ENCODE measurements at regions not wholly inside any gene's neighbourhood (a gene's known extent, or its start where the extent isn't known, plus 50 kb on each side); places are given as distances from the start of the nearest gene placed in this dataset.

GRCh38 chr12:92566448-92567019, 136.3 kb upstream of the PLEKHG7 start (continued):
- no peak for TF ChIP-seq USF2 (IDR thresholded peaks at IDR 0.05; ENCODE audit: borderline replicate concordance, low read depth, low read length)

GRCh38 chr12:92563819-92564218, 139.0 kb upstream of the PLEKHG7 start:
- Histone ChIP-seq H3K4me2 (no peak overlapping the region), H3K36me3 (replicated peaks in 1 of 2; ENCODE audit: control insufficient read depth in 1 of 2, insufficient read depth in 2 of 2, low read length in 1 of 2) (no peaks in the 10 kb centered on the region), H2AFZ (ENCODE audit: low read depth) (no peak overlapping the region), H3K4me3 (ENCODE audit: low read depth in 2 of 2, low read length in 1 of 2) (no peak overlapping the region), H3K27me3 (ENCODE audit: insufficient read depth) (no peaks in the 10 kb centered on the region), H3K9me3 (no peaks in the 10 kb centered on the region), H3K27ac (ENCODE audit: low read depth in 2 of 2, low read length in 1 of 2) (no peak overlapping the region), H3F3A (replicated peaks; ENCODE audit: insufficient read depth) (no peaks in the 10 kb centered on the region), H3K9me2 (no peaks in the 10 kb centered on the region), H3K4me1 (ENCODE audit: control insufficient read depth in 1 of 2, insufficient read depth in 2 of 2, low read depth in 1 of 2, low read length in 1 of 2) (peaks cover 0 to 2% of the 10 kb centered on the region in 2 experiments; a peak in 2 of 4 replicates), H3K9ac (no peak overlapping the region), H3K79me2 (ENCODE audit: insufficient read depth) (no peaks in the 10 kb centered on the region), H4K20me1 (ENCODE audit: insufficient read depth) (no peaks in the 10 kb centered on the region)
- WGBS (ENCODE audit: low lambda C conversion rate): 11% methylated on average over 1 of the region's 1 CpG
- ChIA-PET POLR2A (interaction anchor here (0.6 kb wide), 1 partner anchor 418 kb away, joined by 3 read pairs; the partner anchor contains the start of gene BTG1), CTCF (interaction anchor here (1.0 to 10.3 kb wide), 4 partner anchors 10 to 1183 kb away, joined by 3 to 92 read pairs (median 4); no protein-coding TSS in a partner anchor)
- TF ChIP-seq SMC3 (IDR thresholded peaks at IDR 0.05; ENCODE audit: low read depth, low read length) (no peak), RXRA (IDR thresholded peaks at IDR 0.05; ENCODE audit: borderline replicate concordance, low read depth) (no peak), POLR2AphosphoS5 (IDR thresholded peaks at IDR 0.05; ENCODE audit: low read depth, low read length) (no peak), EP300 (IDR thresholded peaks at IDR 0.05; ENCODE audit: borderline replicate concordance in 1 of 2, low read depth in 1 of 2, low read length in 1 of 2) (no peak), CTCF (IDR thresholded peaks at IDR 0.05) (no peak), RFX5 (IDR thresholded peaks at IDR 0.05; ENCODE audit: low read length) (no peak), JUND (IDR thresholded peaks at IDR 0.05) (no peak), MEF2A (IDR thresholded peaks at IDR 0.05; ENCODE audit: borderline replicate concordance, low read depth) (no peak), MAX (IDR thresholded peaks at IDR 0.05; ENCODE audit: low read depth) (no peak), SIN3A (IDR thresholded peaks at IDR 0.05; ENCODE audit: borderline replicate concordance, low read depth, low read length) (no peak), FOSL2 (IDR thresholded peaks at IDR 0.05; ENCODE audit: borderline replicate concordance, low read depth) (no peak), ELF1 (IDR thresholded peaks at IDR 0.05) (no peak), PBX3 (IDR thresholded peaks at IDR 0.05) (no peak), RCOR1 (IDR thresholded peaks at IDR 0.05; ENCODE audit: low read length) (no peak), USF2 (IDR thresholded peaks at IDR 0.05; ENCODE audit: borderline replicate concordance, low read depth, low read length) (no peak), ZBTB33 (IDR thresholded peaks at IDR 0.05; ENCODE audit: borderline replicate concordance, low read depth) (no peak), FOXJ3 (CRISPR knock-in tag; IDR thresholded peaks at IDR 0.05) (no peak), EZH2phosphoT487 (IDR thresholded peaks at IDR 0.05; ENCODE audit: borderline replicate concordance, low read depth) (no peak), RAD21 (IDR thresholded peaks at IDR 0.05; ENCODE audit: low read length) (no peak), TAF1 (IDR thresholded peaks at IDR 0.05; ENCODE audit: borderline replicate concordance, low read depth, low read length) (no peak)
- DNase-seq: no peak
